ENCODE measurements at regions not wholly inside any gene's neighbourhood (a gene's known extent, or its start where the extent isn't known, plus 50 kb on each side); places are given as distances from the start of the nearest gene placed in this dataset.

- Histone ChIP-seq H3K27ac (no peak overlapping the region), H3K4me1 (ENCODE audit: control insufficient read depth in 1 of 2, low read depth in 2 of 2) (no peaks in the 10 kb centered on the region), H3K9me3 (no peaks in the 10 kb centered on the region), H3K4me3 (no peak overlapping the region), H3K27me3 (replicated peaks; ENCODE audit: insufficient read depth) (no peaks in the 10 kb centered on the region), H3K36me3 (no peaks in the 10 kb centered on the region)
- DNase-seq (ENCODE audit: low spot score), result no peak
- ATAC-seq (ENCODE audit: insufficient number of reproducible peaks, low FRiP score, low read depth), result no peak
- no peak for TF ChIP-seq CTCF (IDR thresholded peaks at IDR 0.05)
Measured at GRCh38 chr2:58972737-58973136, 731.6 kb upstream of the FANCL start.

GRCh38 chr2:58971511-58972360 lies 730.6 kb upstream of the FANCL start:
- Histone ChIP-seq H3K4me3 (no peak overlapping the region), H3K4me1 (ENCODE audit: control insufficient read depth in 1 of 2, low read depth in 2 of 2) (no peaks in the 10 kb centered on the region), H3K36me3 (no peaks in the 10 kb centered on the region), H3K9me3 (no peaks in the 10 kb centered on the region), H3K27me3 (replicated peaks; ENCODE audit: insufficient read depth) (no peaks in the 10 kb centered on the region), H3K27ac (no peak overlapping the region)
- no peak for TF ChIP-seq CTCF (IDR thresholded peaks at IDR 0.05)
- no peak for DNase-seq (ENCODE audit: low spot score)
- ATAC-seq (ENCODE audit: insufficient number of reproducible peaks, low FRiP score, low read depth), result no peak

GRCh38 chr2:58970365-58970764 lies 729.2 kb upstream of the FANCL start:
- Histone ChIP-seq H3K9me3 (no peaks in the 10 kb centered on the region), H3K4me1 (ENCODE audit: control insufficient read depth in 1 of 2, low read depth in 2 of 2) (no peaks in the 10 kb centered on the region), H3K27me3 (replicated peaks; ENCODE audit: insufficient read depth) (no peaks in the 10 kb centered on the region), H3K4me3 (no peak overlapping the region), H3K36me3 (no peaks in the 10 kb centered on the region), H3K27ac (no peak overlapping the region)
- no peak for DNase-seq (ENCODE audit: low spot score)
- no peak for ATAC-seq (ENCODE audit: insufficient number of reproducible peaks, low FRiP score, low read depth)
- TF ChIP-seq CTCF (IDR thresholded peaks at IDR 0.05), result no peak

- DNase-seq (ENCODE audit: low spot score) (no peak), ATAC-seq (ENCODE audit: insufficient number of reproducible peaks, low FRiP score, low read depth) (no peak)
- Histone ChIP-seq H3K27ac (no peak overlapping the region), H3K27me3 (replicated peaks; ENCODE audit: insufficient read depth) (no peaks in the 10 kb centered on the region), H3K4me1 (ENCODE audit: control insufficient read depth in 1 of 2, low read depth in 2 of 2) (no peaks in the 10 kb centered on the region), H3K36me3 (no peaks in the 10 kb centered on the region), H3K9me3 (no peaks in the 10 kb centered on the region), H3K4me3 (no peak overlapping the region)
- no peak for TF ChIP-seq CTCF (IDR thresholded peaks at IDR 0.05)
Measured at GRCh38 chr2:58968885-58969284, 727.8 kb upstream of the FANCL start.

GRCh38 chr2:58967736-58968135 lies 726.6 kb upstream of the FANCL start:
- H3K4me1 ChIP-seq (ENCODE audit: control insufficient read depth in 1 of 2, low read depth in 2 of 2), result no peaks in the 10 kb centered on the region
- H3K36me3 ChIP-seq, result no peaks in the 10 kb centered on the region
- TF ChIP-seq CTCF (IDR thresholded peaks at IDR 0.05), result no peak
- H3K9me3 ChIP-seq, result no peaks in the 10 kb centered on the region
- no peak overlapping the region for H3K4me3 ChIP-seq
- H3K27ac ChIP-seq, result no peak overlapping the region
- no peaks in the 10 kb centered on the region for H3K27me3 ChIP-seq (replicated peaks; ENCODE audit: insufficient read depth)
- DNase-seq (ENCODE audit: low spot score), result no peak
- ATAC-seq (ENCODE audit: insufficient number of reproducible peaks, low FRiP score, low read depth), result no peak
